ENCODE measurements at regions not wholly inside any gene's neighbourhood (a gene's known extent, or its start where the extent isn't known, plus 50 kb on each side); places are given as distances from the start of the nearest gene placed in this dataset.

DNA sequence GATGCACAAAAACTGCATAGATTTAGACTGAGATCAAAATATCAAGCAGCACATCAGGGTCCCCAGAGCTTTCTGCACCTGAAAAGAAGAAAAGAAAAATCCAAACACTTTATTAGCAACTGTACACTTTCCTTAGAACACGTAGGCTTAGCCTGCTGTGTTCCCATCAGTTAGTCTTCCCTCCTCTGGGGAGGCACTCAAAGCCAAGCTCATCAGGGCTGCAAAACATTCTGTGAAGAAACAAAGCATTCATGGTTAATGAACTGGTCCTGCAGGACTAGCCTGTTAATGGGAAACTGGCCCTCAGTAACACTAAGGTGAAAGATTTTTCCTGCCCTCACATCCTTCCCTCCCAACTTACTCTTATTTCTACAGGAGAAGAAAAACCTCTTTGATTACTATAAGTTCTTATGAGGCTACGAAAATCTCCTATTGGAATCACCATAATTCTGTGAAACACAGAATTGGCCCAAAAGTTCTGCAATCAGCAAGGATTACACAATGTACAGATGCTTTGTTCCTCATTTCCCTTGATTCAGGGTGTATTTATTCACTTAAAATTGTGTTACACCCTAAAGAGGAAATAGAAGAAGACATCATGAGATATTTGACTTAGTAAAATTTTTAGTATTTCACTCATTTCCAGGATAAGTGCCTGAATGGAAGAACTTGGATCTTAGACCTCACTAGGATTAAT lies 901.0 kb upstream of the MAP3K7 start:
- H3K27ac Mint-ChIP-seq: no peak overlapping the region
- H3K27me3 Mint-ChIP-seq: no peaks in the 10 kb centered on the region
- CTCF ChIA-PET: interaction anchor here (0.5 kb wide), 1 partner anchor 21 kb away, joined by 3 read pairs; no protein-coding TSS in a partner anchor
- no peaks in the 10 kb centered on the region for H3K36me3 Mint-ChIP-seq
- no peak for DNase-seq
- H3K4me1 Mint-ChIP-seq: no peaks in the 10 kb centered on the region
- no peak for ATAC-seq
- H3K9me3 Mint-ChIP-seq (ENCODE audit: low read depth): no peaks in the 10 kb centered on the region
- no peak overlapping the region for H3K4me3 Mint-ChIP-seq

DNA sequence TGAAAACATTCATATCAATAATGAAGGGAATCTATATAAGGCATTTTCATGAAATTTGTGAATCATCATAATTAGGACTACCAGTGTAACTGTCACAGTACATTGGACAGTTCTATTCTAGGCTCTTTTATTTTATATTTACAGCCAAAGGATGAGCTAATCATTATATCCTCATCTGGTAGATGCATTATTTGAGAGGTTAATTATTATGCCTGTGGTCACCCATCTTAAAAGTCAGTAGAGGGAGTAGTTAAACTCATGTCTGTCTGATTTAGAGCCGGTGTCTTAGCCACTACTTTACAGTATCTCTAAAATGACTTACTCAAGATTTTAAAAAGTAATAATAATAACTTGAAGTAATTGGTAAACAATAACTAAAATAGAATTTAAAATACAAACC lies 899.3 kb upstream of the MAP3K7 start:
- ATAC-seq: no peak
- Mint-ChIP-seq H3K36me3 (no peaks in the 10 kb centered on the region), H3K27ac (no peak overlapping the region)

DNA sequence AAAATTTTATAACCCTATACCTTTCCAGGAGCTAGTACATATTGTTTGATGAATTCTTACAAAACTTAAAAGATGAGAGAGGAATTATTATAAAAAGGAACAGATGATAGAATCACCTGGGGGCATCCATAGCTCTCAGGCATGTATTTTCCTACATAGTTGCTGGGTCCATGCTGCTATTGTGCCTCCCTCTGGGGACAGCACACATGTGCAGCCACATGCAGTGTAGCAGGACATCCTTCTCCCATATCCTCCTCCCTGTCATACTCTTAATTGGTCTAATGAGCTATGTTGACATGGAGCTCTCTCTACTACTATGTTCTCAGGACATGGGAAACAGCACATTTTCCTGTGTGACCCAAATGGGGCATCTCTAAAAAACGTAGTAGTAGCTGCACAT lies 898.2 kb upstream of the MAP3K7 start:
- DNase-seq (no peak), ATAC-seq (no peak)
- Mint-ChIP-seq H3K9me3 (ENCODE audit: low read depth) (no peaks in the 10 kb centered on the region), H3K36me3 (no peaks in the 10 kb centered on the region), H3K27ac (no peak overlapping the region), H3K27me3 (no peaks in the 10 kb centered on the region), H3K4me1 (no peaks in the 10 kb centered on the region), H3K4me3 (no peak overlapping the region)
- CTCF ChIA-PET: no interaction called here

More for the DNA sequence above, 899.3 kb upstream of the MAP3K7 start:
- CTCF ChIA-PET: no interaction called here
- Mint-ChIP-seq H3K4me3 (no peak overlapping the region), H3K27me3 (no peaks in the 10 kb centered on the region), H3K4me1 (no peaks in the 10 kb centered on the region), H3K9me3 (ENCODE audit: low read depth) (no peaks in the 10 kb centered on the region)
- DNase-seq: no peak

DNA sequence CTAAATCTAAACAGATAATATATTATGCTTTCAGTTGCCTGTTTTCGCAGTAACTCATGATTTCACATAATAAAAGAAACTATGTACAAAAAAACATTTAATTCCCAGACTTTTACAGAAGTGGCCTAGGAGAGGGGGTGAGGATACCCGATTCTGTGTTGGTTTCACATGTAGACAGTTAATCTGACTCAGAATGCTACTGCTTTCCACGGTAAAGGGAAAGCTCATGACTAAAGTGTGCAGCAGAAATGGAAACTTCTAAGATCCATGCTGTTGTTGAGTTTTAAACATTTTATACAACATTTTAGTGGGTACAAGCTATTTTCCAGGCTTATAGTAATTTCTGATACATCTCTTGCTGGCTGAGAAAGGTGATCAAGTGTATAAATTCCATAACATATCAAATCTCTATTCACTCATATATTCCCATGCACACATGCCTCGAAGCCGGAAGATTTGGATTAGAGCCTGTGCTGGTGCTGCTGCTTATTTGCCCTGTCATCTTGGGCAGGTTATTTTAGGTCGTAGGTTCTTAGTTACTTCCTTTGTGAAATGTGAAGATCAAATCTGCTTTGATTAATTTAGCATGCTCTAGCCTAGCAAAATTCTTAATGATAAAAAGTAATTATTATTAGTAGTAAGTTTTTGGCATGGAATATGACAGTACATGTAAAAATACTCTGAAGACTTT lies 896.7 kb upstream of the MAP3K7 start:
- H3K36me3 Mint-ChIP-seq: no peaks in the 10 kb centered on the region
- no peaks in the 10 kb centered on the region for H3K9me3 Mint-ChIP-seq (ENCODE audit: low read depth)
- H3K4me3 Mint-ChIP-seq: no peak overlapping the region

DNA sequence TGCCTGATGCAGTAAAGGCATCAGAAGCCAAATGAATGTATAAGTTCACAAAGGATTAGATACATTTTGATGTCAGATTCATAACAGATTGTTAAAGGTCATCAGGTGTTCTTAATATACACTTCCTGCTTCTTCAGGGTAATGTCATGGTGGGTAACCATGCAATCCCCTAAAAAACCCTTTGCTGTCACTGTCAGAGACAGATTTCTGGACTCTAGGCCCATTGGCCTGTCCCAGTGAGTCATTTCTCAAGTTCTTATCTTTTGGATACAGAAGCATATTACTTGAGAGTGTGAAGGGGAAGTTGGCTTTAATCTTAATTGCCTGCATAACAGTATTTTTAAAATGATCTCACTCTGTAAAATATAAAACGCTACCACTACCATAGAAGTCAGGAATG lies 895.6 kb upstream of the MAP3K7 start:
- Mint-ChIP-seq H3K4me3 (no peak overlapping the region), H3K9me3 (ENCODE audit: low read depth) (no peaks in the 10 kb centered on the region), H3K36me3 (no peaks in the 10 kb centered on the region), H3K27me3 (no peaks in the 10 kb centered on the region), H3K27ac (no peak overlapping the region), H3K4me1 (no peaks in the 10 kb centered on the region)
- DNase-seq (no peak), ATAC-seq (no peak)
- CTCF ChIA-PET: no interaction called here

More for the DNA sequence above, 896.7 kb upstream of the MAP3K7 start:
- no peaks in the 10 kb centered on the region for H3K27me3 Mint-ChIP-seq
- H3K27ac Mint-ChIP-seq: no peak overlapping the region
- ATAC-seq (no peak), DNase-seq (no peak)
- CTCF ChIA-PET: no interaction called here
- no peaks in the 10 kb centered on the region for H3K4me1 Mint-ChIP-seq

DNA sequence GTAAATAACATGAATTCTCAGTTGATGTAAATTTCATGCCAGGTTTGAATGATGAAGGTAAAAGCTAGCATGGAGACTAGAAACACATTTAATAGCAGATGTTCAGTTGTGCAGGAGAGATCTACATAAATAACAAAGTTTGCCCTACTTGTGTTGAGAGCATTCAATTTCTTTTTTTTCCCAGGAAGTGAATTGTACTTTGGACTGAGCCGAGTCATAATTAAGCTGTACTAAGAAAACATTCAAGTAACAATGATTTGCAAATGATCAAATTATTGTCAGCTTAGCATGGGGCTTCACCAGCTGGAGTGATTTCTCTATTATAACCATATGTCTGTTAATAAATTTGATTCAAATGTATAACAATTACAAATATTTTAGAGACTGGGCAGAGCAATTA lies 893.5 kb upstream of the MAP3K7 start:
- no peaks in the 10 kb centered on the region for H3K4me1 Mint-ChIP-seq

DNA sequence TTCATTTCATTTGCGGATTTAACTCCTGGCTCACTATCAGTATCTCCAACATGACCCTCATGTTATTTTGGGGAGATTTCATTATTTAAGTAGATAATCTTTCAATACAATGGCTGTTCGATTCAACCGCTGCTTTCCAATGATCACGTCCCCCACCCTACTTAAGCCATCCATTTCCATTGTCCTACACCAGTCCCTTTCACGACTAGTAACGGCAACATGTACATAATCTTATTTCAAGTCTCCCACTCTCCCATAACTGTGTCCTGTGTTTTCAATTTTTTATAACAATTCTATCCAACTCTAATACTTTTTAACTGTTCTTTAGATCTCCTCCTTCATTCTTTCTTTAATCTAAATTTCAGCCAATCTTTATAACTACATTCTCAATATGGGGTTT lies 890.8 kb upstream of the MAP3K7 start:
- ATAC-seq (no peak), DNase-seq (no peak)
- CTCF ChIA-PET: no interaction called here
- Mint-ChIP-seq H3K27me3 (no peaks in the 10 kb centered on the region), H3K4me3 (no peak overlapping the region), H3K9me3 (ENCODE audit: low read depth) (no peaks in the 10 kb centered on the region), H3K36me3 (no peaks in the 10 kb centered on the region), H3K4me1 (no peaks in the 10 kb centered on the region), H3K27ac (no peak overlapping the region)

More for the DNA sequence above, 893.5 kb upstream of the MAP3K7 start:
- ATAC-seq: no peak
- CTCF ChIA-PET: no interaction called here
- H3K36me3 Mint-ChIP-seq: no peaks in the 10 kb centered on the region
- no peak overlapping the region for H3K4me3 Mint-ChIP-seq
- no peaks in the 10 kb centered on the region for H3K9me3 Mint-ChIP-seq (ENCODE audit: low read depth)
- no peak overlapping the region for H3K27ac Mint-ChIP-seq
- no peaks in the 10 kb centered on the region for H3K27me3 Mint-ChIP-seq
- DNase-seq: no peak

DNA sequence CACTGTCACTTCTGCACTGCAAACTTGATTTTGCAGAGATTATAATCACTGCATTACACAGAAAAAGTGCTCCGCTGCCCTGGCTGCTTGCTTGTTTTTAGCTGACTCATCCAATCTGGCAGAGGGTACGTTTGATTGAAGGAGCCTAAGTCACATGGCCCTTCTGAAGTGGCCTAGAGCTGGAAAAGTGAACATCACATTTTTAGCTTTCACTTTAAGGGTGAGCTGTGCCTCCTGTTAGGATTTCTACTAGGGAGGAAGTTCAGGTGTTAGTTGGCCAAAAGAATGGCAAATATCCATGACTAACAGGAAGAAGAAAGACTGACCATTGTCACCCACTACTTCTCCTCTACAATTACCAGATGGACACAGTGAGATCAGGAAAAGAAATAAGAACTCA lies 889.1 kb upstream of the MAP3K7 start:
- CTCF ChIA-PET: no interaction called here
- no peaks in the 10 kb centered on the region for H3K36me3 Mint-ChIP-seq

DNA sequence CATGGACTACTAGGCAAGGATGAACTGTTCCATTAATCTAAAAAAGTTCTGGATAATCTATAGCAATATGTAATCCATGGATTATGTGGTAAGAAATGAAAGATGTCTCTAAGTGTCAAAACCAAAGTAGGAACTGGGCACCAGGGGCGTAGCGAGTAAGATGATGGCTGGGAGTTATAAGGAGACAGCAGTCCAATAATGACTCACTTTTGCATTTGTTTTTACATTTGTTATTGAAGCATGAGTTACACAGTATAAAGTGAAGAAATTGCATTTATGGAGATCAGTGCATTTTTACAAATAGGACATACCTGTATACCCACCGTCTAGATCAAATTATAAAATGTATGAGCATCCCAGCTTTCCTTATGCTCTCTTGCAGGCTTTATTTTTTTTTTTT lies 878.5 kb upstream of the MAP3K7 start:
- Mint-ChIP-seq H3K36me3 (no peaks in the 10 kb centered on the region), H3K4me1 (no peaks in the 10 kb centered on the region), H3K4me3 (no peak overlapping the region), H3K9me3 (ENCODE audit: low read depth) (no peaks in the 10 kb centered on the region), H3K27ac (no peak overlapping the region), H3K27me3 (no peaks in the 10 kb centered on the region)
- CTCF ChIA-PET: no interaction called here
- ATAC-seq: no peak
- no peak for DNase-seq

More for the DNA sequence above, 889.1 kb upstream of the MAP3K7 start:
- DNase-seq: no peak
- no peak for ATAC-seq
- Mint-ChIP-seq H3K9me3 (ENCODE audit: low read depth) (no peaks in the 10 kb centered on the region), H3K27ac (no peak overlapping the region), H3K27me3 (no peaks in the 10 kb centered on the region), H3K4me3 (no peak overlapping the region), H3K4me1 (no peaks in the 10 kb centered on the region)

DNA sequence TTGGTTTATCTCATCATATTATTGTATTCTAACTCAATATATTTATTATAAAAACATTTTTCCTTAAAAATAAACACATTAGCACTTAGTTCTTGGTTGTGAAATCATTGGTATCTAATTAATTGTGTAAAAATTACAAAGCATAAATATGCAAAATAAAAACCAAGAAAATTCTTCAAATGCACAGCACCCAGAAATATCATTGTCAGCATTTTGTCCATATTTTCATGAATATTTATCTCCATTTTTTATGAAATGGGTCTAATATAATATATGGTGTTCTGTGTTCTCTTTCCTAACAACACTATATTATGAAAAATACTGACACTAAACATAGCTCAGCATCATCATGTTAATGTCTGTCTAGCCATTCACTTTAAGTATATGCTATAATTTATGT lies 877.8 kb upstream of the MAP3K7 start:
- Mint-ChIP-seq H3K4me3 (no peak overlapping the region), H3K27me3 (no peaks in the 10 kb centered on the region), H3K4me1 (no peaks in the 10 kb centered on the region), H3K27ac (no peak overlapping the region), H3K9me3 (ENCODE audit: low read depth) (no peaks in the 10 kb centered on the region), H3K36me3 (no peaks in the 10 kb centered on the region)
- no peak for ATAC-seq
- DNase-seq: no peak
- CTCF ChIA-PET: no interaction called here

DNA sequence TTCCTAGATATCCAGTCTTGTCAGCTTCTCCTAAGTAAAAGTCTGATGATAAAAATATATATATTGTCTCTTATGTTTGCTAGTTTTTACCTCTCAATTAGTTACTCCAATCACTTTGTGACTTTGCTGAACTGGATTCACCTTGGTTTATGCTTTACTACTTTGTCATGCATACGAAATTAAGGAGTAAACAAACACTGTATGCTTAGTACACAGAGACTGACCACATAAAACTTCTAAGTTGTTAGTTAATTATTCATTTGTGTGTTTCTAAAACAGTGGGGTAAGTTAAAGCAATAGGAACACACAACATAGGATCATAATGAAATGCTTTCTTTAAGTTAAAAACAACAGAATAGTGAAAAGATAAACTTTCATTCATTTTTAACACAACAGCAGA lies 877.3 kb upstream of the MAP3K7 start:
- no peaks in the 10 kb centered on the region for H3K9me3 Mint-ChIP-seq (ENCODE audit: low read depth)

DNA sequence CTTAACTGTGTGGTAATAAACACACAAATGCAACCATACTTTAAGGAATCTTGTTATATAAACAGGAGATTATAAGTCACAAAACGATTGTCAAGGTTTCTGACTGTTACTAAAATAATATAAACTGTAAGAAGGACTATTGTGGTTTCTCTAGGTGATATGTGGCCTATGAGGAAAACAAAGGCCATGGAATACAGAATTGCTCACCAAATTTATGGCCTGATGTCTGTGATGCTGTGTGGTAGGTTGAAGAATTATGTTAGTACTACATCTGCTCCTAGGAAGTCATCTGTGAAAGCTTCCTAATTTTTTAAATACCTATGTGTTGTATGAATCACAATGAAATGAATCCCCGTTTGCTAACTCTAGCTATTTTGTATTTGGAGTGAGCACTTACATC lies 875.4 kb upstream of the MAP3K7 start:
- CTCF ChIA-PET: no interaction called here
- Mint-ChIP-seq H3K27me3 (no peaks in the 10 kb centered on the region), H3K4me1 (no peaks in the 10 kb centered on the region), H3K27ac (no peak overlapping the region), H3K4me3 (no peak overlapping the region), H3K9me3 (ENCODE audit: low read depth) (peaks cover 2% of the 10 kb centered on the region), H3K36me3 (no peaks in the 10 kb centered on the region)
- no peak for ATAC-seq
- DNase-seq: no peak

More for the DNA sequence above, 877.3 kb upstream of the MAP3K7 start:
- CTCF ChIA-PET: no interaction called here
- ATAC-seq (no peak), DNase-seq (no peak)
- Mint-ChIP-seq H3K4me3 (no peak overlapping the region), H3K27ac (no peak overlapping the region), H3K4me1 (no peaks in the 10 kb centered on the region), H3K36me3 (no peaks in the 10 kb centered on the region), H3K27me3 (no peaks in the 10 kb centered on the region)

DNA sequence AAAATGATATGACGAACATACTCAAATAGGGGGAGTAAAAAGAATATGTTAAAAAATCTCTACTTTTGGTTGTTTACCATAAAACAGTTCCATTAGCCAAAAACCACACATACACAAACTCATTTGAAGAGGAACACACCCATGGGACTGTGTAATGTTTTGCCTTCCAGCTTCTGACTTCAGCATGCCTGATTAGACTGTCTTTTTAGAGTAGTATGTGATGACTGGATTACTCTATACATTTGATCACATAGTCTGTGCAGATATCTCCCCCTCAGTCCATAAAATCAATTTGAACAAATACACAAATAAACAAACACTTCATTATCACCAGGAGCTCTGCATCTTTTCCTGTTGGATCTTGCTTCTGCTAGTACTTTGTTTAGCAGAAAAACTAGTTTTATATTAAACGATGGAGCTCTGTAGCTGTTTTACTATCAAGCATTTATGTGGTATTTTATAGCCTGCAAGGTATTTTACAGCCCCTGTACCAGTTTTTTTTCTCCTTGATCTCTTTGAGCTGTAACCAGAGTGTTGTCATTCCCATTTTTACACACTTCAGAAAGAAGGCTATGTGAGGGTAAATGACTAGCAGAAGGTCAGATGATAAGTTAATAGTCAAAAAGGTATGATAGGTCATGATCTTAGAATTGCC lies 866.5 kb upstream of the MAP3K7 start:
- H3K4me1 Mint-ChIP-seq: no peaks in the 10 kb centered on the region
- H3K27ac Mint-ChIP-seq: no peak overlapping the region
- CTCF ChIA-PET: no interaction called here
- no peak overlapping the region for H3K4me3 Mint-ChIP-seq
- no peaks in the 10 kb centered on the region for H3K36me3 Mint-ChIP-seq
- peaks cover 3% of the 10 kb centered on the region for H3K9me3 Mint-ChIP-seq (ENCODE audit: low read depth)
- ATAC-seq: no peak
- DNase-seq: no peak
- H3K27me3 Mint-ChIP-seq: no peaks in the 10 kb centered on the region

DNA sequence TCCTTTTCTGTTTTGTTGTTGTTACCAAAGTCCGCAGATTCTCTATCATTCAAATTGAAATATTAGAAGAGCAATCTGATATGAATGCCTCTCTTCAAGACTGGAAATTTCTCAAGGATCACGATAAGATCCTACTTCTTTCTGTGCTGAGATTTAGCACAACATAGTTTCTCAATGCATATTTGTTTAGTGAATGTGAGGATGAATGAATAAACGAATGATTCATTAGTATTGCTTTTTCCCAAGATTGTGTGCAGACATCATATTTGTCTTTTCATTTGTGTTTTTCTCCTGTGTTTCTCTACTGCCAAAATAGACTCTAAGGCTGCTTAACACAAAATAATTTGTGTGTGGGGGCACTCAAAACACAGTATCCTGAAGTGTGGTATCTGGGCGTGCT lies 862.7 kb upstream of the MAP3K7 start:
- Mint-ChIP-seq H3K27me3 (no peaks in the 10 kb centered on the region), H3K4me3 (no peak overlapping the region), H3K36me3 (no peaks in the 10 kb centered on the region), H3K27ac (no peak overlapping the region), H3K4me1 (no peaks in the 10 kb centered on the region), H3K9me3 (ENCODE audit: low read depth) (peaks cover 1% of the 10 kb centered on the region)
- ATAC-seq: no peak
- CTCF ChIA-PET: no interaction called here
- no peak for DNase-seq
